ENCODE measurements at regions not wholly inside any gene's neighbourhood (a gene's known extent, or its start where the extent isn't known, plus 50 kb on each side); places are given as distances from the start of the nearest gene placed in this dataset.

DNA sequence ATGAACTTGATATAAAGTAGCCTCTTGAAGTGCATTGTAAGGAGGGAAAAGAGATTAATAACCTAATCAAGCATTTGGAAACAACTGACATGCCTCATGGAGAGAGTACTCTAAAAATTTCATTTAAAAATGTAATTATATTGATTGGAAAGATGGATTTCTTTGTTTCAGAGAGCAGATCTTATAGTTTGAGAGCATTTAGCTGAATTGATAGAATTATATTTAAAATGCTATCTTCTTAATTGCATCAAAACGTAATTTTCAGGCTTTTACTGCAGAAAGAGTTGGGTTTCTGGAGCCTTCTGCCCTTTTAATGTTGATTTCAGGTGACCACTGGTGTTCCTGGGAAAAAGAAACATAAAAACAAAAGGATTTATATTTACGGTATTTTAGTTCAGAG, 130.6 kb downstream of the EDN3 start (continued):
- TF ChIP-seq, protein P1, sequence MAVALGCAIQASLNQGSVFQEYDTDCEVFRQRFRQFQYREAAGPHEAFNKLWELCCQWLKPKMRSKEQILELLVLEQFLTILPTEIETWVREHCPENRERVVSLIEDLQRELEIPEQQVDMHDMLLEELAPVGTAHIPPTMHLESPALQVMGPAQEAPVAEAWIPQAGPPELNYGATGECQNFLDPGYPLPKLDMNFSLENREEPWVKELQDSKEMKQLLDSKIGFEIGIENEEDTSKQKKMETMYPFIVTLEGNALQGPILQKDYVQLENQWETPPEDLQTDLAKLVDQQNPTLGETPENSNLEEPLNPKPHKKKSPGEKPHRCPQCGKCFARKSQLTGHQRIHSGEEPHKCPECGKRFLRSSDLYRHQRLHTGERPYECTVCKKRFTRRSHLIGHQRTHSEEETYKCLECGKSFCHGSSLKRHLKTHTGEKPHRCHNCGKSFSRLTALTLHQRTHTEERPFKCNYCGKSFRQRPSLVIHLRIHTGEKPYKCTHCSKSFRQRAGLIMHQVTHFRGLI (CRISPR knock-in tag; IDR thresholded peaks at IDR 0.05) = no peak
- no peak for TF ChIP-seq ZNF134 (CRISPR knock-in tag; conservative IDR thresholded peaks at IDR 0.05)
- TF ChIP-seq, protein P2, sequence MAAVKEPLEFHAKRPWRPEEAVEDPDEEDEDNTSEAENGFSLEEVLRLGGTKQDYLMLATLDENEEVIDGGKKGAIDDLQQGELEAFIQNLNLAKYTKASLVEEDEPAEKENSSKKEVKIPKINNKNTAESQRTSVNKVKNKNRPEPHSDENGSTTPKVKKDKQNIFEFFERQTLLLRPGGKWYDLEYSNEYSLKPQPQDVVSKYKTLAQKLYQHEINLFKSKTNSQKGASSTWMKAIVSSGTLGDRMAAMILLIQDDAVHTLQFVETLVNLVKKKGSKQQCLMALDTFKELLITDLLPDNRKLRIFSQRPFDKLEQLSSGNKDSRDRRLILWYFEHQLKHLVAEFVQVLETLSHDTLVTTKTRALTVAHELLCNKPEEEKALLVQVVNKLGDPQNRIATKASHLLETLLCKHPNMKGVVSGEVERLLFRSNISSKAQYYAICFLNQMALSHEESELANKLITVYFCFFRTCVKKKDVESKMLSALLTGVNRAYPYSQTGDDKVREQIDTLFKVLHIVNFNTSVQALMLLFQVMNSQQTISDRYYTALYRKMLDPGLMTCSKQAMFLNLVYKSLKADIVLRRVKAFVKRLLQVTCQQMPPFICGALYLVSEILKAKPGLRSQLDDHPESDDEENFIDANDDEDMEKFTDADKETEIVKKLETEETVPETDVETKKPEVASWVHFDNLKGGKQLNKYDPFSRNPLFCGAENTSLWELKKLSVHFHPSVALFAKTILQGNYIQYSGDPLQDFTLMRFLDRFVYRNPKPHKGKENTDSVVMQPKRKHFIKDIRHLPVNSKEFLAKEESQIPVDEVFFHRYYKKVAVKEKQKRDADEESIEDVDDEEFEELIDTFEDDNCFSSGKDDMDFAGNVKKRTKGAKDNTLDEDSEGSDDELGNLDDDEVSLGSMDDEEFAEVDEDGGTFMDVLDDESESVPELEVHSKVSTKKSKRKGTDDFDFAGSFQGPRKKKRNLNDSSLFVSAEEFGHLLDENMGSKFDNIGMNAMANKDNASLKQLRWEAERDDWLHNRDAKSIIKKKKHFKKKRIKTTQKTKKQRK (IDR thresholded peaks at IDR 0.05; ENCODE audit: borderline replicate concordance, low read depth, low read length) = no peak
- no peak for TF ChIP-seq SMAD1 (IDR thresholded peaks at IDR 0.05; ENCODE audit: low read depth, low read length, partially characterized antibody)
- TF ChIP-seq MCM2 (IDR thresholded peaks at IDR 0.05; ENCODE audit: low read depth) = no peak

DNA sequence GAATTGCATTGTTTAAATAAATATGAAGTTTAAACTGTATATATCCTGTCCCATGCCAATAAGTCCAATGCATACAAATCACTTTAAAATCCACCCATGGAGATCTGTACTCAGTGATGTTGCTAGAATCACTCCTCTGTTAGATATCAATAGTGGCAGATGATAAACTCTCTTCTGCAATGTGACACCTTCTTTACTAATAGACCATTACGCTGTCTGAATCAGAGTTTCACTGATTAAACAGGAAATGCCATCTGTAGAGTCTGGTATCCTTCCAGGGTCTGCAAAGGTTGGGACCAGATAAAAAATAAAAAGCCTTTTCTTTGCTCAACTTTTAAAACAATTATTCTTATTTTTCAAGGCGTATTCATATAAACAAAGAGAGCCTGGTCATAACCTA, 134.5 kb downstream of the EDN3 start:
- H3K27me3 ChIP-seq (ENCODE audit: control insufficient read depth in 2 of 2, insufficient read depth in 2 of 2, low read length in 2 of 2) = peaks cover 12 to 19% of the 10 kb centered on the region in 2 experiments; a peak in 3 of 5 replicates
- ATAC-seq = no peak
- TF ChIP-seq, protein P3, sequence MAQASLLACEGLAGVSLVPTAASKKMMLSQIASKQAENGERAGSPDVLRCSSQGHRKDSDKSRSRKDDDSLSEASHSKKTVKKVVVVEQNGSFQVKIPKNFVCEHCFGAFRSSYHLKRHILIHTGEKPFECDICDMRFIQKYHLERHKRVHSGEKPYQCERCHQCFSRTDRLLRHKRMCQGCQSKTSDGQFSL (CRISPR knock-in tag; IDR thresholded peaks at IDR 0.05) = no peak
- TF ChIP-seq, protein P3 (tag; IDR thresholded peaks at IDR 0.05) = no peak
- TF ChIP-seq, protein P4, sequence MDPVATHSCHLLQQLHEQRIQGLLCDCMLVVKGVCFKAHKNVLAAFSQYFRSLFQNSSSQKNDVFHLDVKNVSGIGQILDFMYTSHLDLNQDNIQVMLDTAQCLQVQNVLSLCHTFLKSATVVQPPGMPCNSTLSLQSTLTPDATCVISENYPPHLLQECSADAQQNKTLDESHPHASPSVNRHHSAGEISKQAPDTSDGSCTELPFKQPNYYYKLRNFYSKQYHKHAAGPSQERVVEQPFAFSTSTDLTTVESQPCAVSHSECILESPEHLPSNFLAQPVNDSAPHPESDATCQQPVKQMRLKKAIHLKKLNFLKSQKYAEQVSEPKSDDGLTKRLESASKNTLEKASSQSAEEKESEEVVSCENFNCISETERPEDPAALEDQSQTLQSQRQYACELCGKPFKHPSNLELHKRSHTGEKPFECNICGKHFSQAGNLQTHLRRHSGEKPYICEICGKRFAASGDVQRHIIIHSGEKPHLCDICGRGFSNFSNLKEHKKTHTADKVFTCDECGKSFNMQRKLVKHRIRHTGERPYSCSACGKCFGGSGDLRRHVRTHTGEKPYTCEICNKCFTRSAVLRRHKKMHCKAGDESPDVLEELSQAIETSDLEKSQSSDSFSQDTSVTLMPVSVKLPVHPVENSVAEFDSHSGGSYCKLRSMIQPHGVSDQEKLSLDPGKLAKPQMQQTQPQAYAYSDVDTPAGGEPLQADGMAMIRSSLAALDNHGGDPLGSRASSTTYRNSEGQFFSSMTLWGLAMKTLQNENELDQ (CRISPR knock-in tag; IDR thresholded peaks at IDR 0.05; ENCODE audit: borderline replicate concordance) = no peak
- no peak for TF ChIP-seq TEAD4 (IDR thresholded peaks at IDR 0.05; ENCODE audit: low read length)
- no peak for TF ChIP-seq TEAD4 (CRISPR knock-in tag; IDR thresholded peaks at IDR 0.05; ENCODE audit: borderline replicate concordance)
- TF ChIP-seq GABPA (tag; conservative IDR thresholded peaks at IDR 0.05; ENCODE audit: low read depth) = no peak
- no peak for TF ChIP-seq TOE1 (IDR thresholded peaks at IDR 0.05; ENCODE audit: borderline replicate concordance)
- no peak for TF ChIP-seq TOE1 (CRISPR knock-in tag; IDR thresholded peaks at IDR 0.05; ENCODE audit: borderline replicate concordance, low read depth)
- no peak for TF ChIP-seq TARDBP (IDR thresholded peaks at IDR 0.05)

More for the DNA sequence above, 134.5 kb downstream of the EDN3 start:
- POLR2A ChIA-PET = no interaction called here
- Histone ChIP-seq H3K4me1 (replicated peaks in 1 of 2; ENCODE audit: control insufficient read depth in 2 of 2, insufficient read depth in 2 of 2, low read length in 2 of 2) (no peaks in the 10 kb centered on the region), H3K4me2 (ENCODE audit: insufficient read depth, low read length) (no peak overlapping the region), H3K9me1 (ENCODE audit: control insufficient read depth, insufficient read depth, low read length) (no peaks in the 10 kb centered on the region), H3K27ac (ENCODE audit: extremely low read depth, low read depth, low read length) (no peak overlapping the region), H3K4me3 (no peak overlapping the region), H2AFZ (ENCODE audit: low read depth, low read length) (no peak overlapping the region), H4K20me1 (replicated peaks; ENCODE audit: control insufficient read depth, insufficient read depth, low read length) (no peaks in the 10 kb centered on the region), H3K36me3 (ENCODE audit: control insufficient read depth, insufficient read depth, low read length) (no peaks in the 10 kb centered on the region), H3K9me3 (replicated peaks; ENCODE audit: control insufficient read depth, insufficient read depth, low read depth, low read length) (no peaks in the 10 kb centered on the region), H3K79me2 (ENCODE audit: control insufficient read depth, insufficient read depth, low read length) (no peaks in the 10 kb centered on the region), H3K9ac (ENCODE audit: insufficient read depth in 1 of 2, low read depth in 2 of 2, low read length in 2 of 2) (no peak overlapping the region)
- FAIRE-seq (no peak), DNase-seq (ENCODE audit: extremely low read depth in 1 of 4, low spot score in 3 of 4) (no peak)
- BruUV-seq (replicated peaks) = no TSS peak
- 0% methylated on average over 2 of the region's 2 CpGs for WGBS (ENCODE audit: insufficient coverage, low coverage, missing lambda C conversion rate)
- intact Hi-C loops (cut with micrococcal nuclease) = no loop called here
- in situ Hi-C loops (cut with MboI) = no loop called here
- CTCF ChIA-PET (ENCODE audit: low intra/inter-chr PET ratio) = no interaction called here

All from K562 (cell line).